SIG-M5 (cell line): ENCODE measurements at regions not wholly inside any gene's neighbourhood (a gene's known extent, or its start where the extent isn't known, plus 50 kb on each side); places are given as distances from the start of the nearest gene placed in this dataset.

Experiments used
- DNase-seq: peaks from one replicate; lab custom pipeline; 2025; lab: John Stamatoyannopoulos, UW

GRCh38 chr15:98420837-98421236, 227.5 kb upstream of the IGF1R start:
- no peak for DNase-seq

- DNase-seq: no peak
Observed at GRCh38 chr15:98421419-98422129, 226.8 kb upstream of the IGF1R start.

GRCh38 chr15:98422130-98422478, 226.2 kb upstream of the IGF1R start:
- DNase-seq: no peak

- DNase-seq: no peak
Observed at GRCh38 chr15:98425173-98425572, 223.2 kb upstream of the IGF1R start.

GRCh38 chr15:98427321-98427720, 221.0 kb upstream of the IGF1R start:
- DNase-seq: no peak

- DNase-seq: no peak
Observed at GRCh38 chr15:98428253-98428989, 219.9 kb upstream of the IGF1R start.

GRCh38 chr15:98431171-98431570, 217.2 kb upstream of the IGF1R start:
- no peak for DNase-seq

- no peak for DNase-seq
Observed at GRCh38 chr15:98433346-98433745, 215.0 kb upstream of the IGF1R start.

GRCh38 chr15:98433856-98434255, 214.5 kb upstream of the IGF1R start:
- DNase-seq: no peak

- DNase-seq: no peak
Observed at GRCh38 chr15:98437752-98438151, 210.6 kb upstream of the IGF1R start.

- no peak for DNase-seq
Observed at GRCh38 chr15:98438326-98438725, 210.0 kb upstream of the IGF1R start.

- DNase-seq: no peak
Observed at GRCh38 chr15:98438907-98439306, 209.4 kb upstream of the IGF1R start.

GRCh38 chr15:98439523-98439942, 208.8 kb upstream of the IGF1R start:
- no peak for DNase-seq

GRCh38 chr15:98440917-98441316, 207.4 kb upstream of the IGF1R start:
- DNase-seq: no peak

GRCh38 chr15:98441599-98441998, 206.7 kb upstream of the IGF1R start:
- no peak for DNase-seq

GRCh38 chr15:98442379-98442833, 205.9 kb upstream of the IGF1R start:
- peak; percentile 3 for DNase-seq

GRCh38 chr15:98442901-98443300, 205.4 kb upstream of the IGF1R start:
- no peak for DNase-seq

GRCh38 chr15:98443526-98443925, 204.8 kb upstream of the IGF1R start:
- no peak for DNase-seq

GRCh38 chr15:98444138-98444537, 204.2 kb upstream of the IGF1R start:
- DNase-seq: no peak

- DNase-seq: no peak
Observed at GRCh38 chr15:98445315-98445714, 203.0 kb upstream of the IGF1R start.

GRCh38 chr15:98446083-98446482, 202.3 kb upstream of the IGF1R start:
- DNase-seq: no peak

- no peak for DNase-seq
Observed at GRCh38 chr15:98447069-98447468, 201.3 kb upstream of the IGF1R start.

- DNase-seq: no peak
Observed at GRCh38 chr15:98451236-98451635, 197.1 kb upstream of the IGF1R start.

GRCh38 chr15:98452238-98452637, 196.1 kb upstream of the IGF1R start:
- DNase-seq: no peak
